Mucosa of descending colon (tissue), 3 donors: ENCODE measurements at regions not wholly inside any gene's neighbourhood (a gene's known extent, or its start where the extent isn't known, plus 50 kb on each side); places are given as distances from the start of the nearest gene placed in this dataset.
"Not testable (repeated sequence)": the region's sequence is repeated elsewhere in the genome, so short reads cannot be mapped to it uniquely, and the experiment has no call there.

Source experiments
- ATAC-seq: fragments of 200-7000 bp; cut with Tn5 transposase; one replicate; pipeline ENCODE4 v1.9.1; 2020; ENCODE audit warnings: mild to moderate bottlenecking, moderate library complexity
- DNase-seq, 3 donors: peaks; one replicate each; pipeline ENCODE4 v3.0.0-alpha.2; 2020
- H3K36me3 ChIP-seq: fragments of 200-600 bp; one replicate; pipeline ENCODE4 v1.8.0; 2021; ENCODE audit warnings: low read depth, mild to moderate bottlenecking
- H3K4me1 ChIP-seq: fragments of 200-600 bp; one replicate; pipeline ENCODE4 v1.8.0; 2021; ENCODE audit warnings: low read depth, mild to moderate bottlenecking
- H3K4me3 ChIP-seq: fragments of 200-600 bp; one replicate; pipeline ENCODE4 v1.8.0; 2021; ENCODE audit warnings: mild to moderate bottlenecking
- H3K9me3 ChIP-seq: fragments of 200-600 bp; one replicate; pipeline ENCODE4 v1.8.0; 2021; ENCODE audit warnings: mild to moderate bottlenecking
- intact Hi-C, 2 donors: fragments of 100-400 bp; cut with DNase I in 1 of 2; cut with micrococcal nuclease in 1 of 2; formaldehyde crosslinking; loops; one replicate each; pipeline versions ENCODE4 v1.11.0 to v1.11.1; 2022; cut with DNase I, micrococcal nuclease
- TF ChIP-seq, protein P1 (sequence below): fragments of 200-600 bp; IDR thresholded peaks from one replicate; pipeline ENCODE4 v1.8.0; 2022; ENCODE audit warnings: antibody characterized with exemption, mild to moderate bottlenecking
- donor health status: DM: no; HTN: no; CAD: no; lungs with moderate emphysema.
- donor health status: DM: no; HTN: no; CAD: no.
- donor health status: DM: no; HTN: yes; CAD: no.

DNA sequence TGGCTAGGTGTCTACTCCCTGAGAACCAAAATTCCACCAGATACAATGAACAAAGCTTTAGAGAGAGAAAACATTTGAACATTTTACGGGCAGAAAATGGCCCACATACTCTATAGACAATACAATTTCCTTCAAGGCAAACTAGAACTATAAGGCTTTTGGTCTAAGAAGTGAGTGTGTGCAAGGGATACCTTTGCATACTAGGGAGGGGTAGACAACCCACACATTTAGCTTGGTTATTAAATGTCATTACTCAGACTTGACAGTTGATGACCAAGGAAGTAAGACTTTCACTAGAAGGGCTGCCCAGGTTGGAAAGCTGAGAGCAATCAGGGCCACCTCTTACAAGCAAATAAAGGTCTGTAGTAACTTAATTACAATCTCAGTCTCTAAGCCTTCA lies 64.0 kb upstream of the PLEKHM1 start:
- ATAC-seq, DNase-seq, intact Hi-C loops, H3K4me3 ChIP-seq, H3K9me3 ChIP-seq, H3K36me3 ChIP-seq, H3K4me1 ChIP-seq: not testable (repeated sequence)

DNA sequence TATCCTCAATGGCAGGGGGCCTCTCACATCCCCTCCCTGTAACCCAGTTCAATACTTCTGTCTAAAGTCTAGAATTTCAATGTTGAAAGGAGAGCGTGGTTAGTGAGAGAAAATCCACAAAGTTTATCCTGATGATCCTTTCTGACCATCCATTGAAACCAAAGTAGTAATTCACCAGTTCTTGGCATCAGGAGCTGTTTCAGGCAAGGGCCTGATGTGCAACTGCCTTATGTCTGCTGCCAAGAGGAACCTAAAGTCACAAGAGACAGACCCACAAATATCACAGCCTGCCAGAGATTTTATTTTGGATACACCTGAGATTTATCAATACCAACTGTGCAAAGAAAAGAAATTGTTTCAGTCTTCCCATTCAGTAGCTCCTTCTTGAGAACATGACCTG lies 68.3 kb upstream of the PLEKHM1 start:
- H3K4me1 ChIP-seq, H3K36me3 ChIP-seq, H3K9me3 ChIP-seq, intact Hi-C loops, H3K4me3 ChIP-seq, DNase-seq, ATAC-seq: not testable (repeated sequence)

DNA sequence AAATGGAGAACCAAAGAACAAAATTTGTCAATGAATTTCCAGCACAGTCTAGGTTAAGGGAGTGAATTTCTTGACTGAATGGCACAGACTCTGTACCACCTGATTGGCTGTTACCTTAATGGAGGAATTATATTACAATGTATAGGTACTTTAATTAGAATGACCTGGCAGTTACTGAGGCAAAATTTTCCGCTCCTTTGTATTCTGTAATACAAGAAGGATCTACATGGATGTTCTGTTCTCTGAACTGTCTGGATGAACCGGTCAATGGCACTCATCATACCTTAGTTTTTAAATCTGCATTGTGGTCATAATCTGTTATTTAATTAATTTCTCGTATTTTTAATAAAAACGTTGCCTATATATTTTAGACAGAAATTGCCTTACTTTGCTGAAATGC lies 72.3 kb upstream of the PLEKHM1 start:
- H3K4me1 ChIP-seq, H3K36me3 ChIP-seq, ATAC-seq, H3K4me3 ChIP-seq, DNase-seq, intact Hi-C loops, H3K9me3 ChIP-seq: not testable (repeated sequence)

DNA sequence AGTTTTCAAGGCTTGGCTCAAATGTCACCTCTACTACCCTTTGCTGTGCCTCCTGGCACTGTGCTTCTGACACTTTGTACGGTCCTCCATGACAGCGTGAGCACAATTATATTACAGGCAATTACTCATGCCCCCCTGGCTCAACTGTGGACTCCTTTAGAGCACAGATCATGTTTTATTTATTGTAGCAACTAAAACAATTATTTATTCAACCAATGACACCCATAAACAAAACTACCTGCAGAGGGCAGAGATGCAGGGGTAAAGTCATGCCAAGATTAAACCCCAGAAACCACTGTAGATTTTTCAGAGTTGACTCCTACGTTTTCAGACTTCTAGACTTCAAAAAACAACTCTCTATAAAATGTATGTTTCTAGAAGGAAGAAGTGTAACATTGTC lies 72.8 kb upstream of the PLEKHM1 start:
- ATAC-seq, H3K4me3 ChIP-seq, H3K36me3 ChIP-seq, H3K4me1 ChIP-seq, DNase-seq, H3K9me3 ChIP-seq, intact Hi-C loops: not testable (repeated sequence)

DNA sequence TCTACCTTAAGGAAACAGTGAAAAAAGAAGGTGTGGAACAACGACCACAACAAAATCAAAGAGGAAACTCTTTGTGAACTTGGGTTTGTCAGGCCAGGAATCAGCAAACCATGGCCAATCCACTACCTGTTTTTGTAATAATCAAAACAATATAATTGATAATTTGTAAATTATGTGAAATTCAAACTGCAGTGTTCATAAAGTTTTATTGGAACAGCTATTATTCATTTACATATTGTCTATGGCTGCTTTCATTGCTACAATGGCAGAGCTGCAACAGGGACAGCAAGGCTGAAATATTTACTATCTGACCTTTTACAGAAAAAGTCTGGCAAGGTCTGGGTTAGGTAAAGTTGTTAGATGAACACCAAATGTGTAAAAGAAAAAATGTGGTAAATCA lies 77.8 kb upstream of the PLEKHM1 start:
- H3K36me3 ChIP-seq, ATAC-seq, H3K9me3 ChIP-seq, H3K4me1 ChIP-seq, H3K4me3 ChIP-seq, intact Hi-C loops, DNase-seq: not testable (repeated sequence)

DNA sequence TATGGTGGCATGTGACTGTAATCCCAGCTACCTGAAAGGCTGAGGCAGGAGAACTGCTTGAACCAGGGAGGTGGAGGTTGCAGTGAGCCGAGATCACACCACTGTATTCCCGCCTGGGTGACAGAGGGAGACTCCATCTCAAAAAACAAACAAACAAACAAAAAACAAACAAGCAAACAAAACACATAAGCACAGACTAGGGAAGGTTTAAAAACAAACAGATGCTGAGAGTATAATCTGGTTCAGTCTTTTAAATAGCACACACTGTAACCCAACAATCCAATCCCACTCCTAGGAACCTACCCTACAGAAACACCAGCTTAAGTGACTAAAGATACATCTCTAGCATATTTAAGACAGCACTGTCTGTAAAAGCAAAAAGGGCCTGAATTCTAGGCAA lies 82.8 kb upstream of the PLEKHM1 start:
- H3K4me1 ChIP-seq, H3K9me3 ChIP-seq, H3K36me3 ChIP-seq, DNase-seq, H3K4me3 ChIP-seq, intact Hi-C loops, ATAC-seq: not testable (repeated sequence)

DNA sequence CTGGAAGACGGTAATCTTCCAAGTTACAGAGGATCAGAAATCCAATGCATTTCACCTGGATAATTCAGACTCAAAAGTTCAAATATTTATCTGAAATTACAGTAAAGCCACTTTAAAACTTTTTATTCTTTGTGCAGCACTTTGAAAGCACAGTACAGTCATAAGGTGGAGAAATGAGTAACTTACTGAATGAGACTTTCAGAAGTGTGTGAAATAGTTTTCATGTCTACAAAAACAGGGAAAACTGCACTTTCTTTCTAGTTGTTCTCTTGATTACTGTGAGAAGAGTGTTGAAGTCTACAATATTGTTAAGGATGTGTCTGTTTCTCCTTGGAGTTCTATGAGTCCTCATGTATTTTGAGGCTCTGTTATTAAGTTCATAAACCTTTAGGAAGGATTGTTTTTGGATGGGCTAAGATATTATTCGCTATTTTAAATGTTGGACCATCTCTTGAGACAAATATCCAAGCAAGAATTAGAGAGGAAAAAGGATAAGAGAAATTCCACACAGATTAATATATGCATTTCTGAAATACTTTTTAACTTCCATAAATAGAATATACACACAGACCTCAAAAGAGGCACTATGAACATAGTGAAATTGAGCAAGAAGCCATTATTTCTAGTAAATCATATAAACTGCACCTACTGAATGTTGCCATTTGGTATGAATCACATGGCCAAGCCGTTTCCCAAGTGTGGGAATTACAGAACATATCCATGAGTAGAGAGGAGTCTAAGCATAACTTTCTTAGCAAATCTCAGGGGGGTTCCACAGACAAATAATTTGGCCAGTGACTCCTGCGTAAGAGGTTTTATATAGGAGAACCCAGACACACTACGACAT lies 83.6 kb upstream of the PLEKHM1 start:
- no peaks in the 10 kb centered on the region for H3K9me3 ChIP-seq
- DNase-seq: no peak
- H3K4me3 ChIP-seq: no peak overlapping the region
- H3K4me1 ChIP-seq: no peaks in the 10 kb centered on the region
- ATAC-seq: no peak
- no peaks in the 10 kb centered on the region for H3K36me3 ChIP-seq
- intact Hi-C loops: no loop called here
- TF ChIP-seq, protein P1, sequence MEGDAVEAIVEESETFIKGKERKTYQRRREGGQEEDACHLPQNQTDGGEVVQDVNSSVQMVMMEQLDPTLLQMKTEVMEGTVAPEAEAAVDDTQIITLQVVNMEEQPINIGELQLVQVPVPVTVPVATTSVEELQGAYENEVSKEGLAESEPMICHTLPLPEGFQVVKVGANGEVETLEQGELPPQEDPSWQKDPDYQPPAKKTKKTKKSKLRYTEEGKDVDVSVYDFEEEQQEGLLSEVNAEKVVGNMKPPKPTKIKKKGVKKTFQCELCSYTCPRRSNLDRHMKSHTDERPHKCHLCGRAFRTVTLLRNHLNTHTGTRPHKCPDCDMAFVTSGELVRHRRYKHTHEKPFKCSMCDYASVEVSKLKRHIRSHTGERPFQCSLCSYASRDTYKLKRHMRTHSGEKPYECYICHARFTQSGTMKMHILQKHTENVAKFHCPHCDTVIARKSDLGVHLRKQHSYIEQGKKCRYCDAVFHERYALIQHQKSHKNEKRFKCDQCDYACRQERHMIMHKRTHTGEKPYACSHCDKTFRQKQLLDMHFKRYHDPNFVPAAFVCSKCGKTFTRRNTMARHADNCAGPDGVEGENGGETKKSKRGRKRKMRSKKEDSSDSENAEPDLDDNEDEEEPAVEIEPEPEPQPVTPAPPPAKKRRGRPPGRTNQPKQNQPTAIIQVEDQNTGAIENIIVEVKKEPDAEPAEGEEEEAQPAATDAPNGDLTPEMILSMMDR: no peak

DNA sequence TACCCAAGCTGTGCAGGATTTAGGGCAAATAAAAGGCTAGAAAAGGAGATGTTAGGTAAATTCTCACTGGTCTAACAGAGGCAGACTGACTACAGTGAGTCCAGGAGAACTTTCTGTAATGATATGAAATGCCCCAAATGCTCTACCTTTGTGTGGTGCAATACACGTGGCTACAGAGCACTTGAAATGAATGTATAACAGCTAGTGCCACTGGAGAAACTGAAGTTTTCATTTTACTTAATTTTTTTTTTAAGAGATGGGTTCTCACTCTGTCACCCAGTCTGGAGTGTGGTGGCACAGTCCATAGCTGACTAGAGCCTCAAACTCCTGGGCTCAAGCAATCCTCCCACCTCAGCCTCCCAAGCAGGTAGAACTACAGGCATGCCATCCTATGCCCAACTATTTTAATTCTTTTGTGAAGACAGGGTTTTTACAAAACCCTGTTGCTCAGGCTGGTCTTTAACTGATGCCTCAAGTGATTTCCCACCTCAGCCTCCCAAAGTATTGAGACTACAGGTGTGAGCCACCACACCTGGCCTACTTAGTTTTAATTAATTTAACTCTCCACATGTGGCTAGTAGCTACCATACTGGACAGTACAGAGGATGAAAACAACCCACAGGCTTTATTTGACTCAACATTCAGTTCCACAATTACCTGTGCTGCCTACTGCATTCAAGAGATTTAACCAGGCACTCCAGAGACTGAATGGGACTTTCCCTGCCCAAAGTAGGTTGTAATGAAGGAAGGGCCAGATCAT lies 84.8 kb upstream of the PLEKHM1 start:
- DNase-seq: no peak
- TF ChIP-seq, protein P1: no peak
- Histone ChIP-seq H3K4me3 (no peak overlapping the region), H3K4me1 (no peaks in the 10 kb centered on the region), H3K9me3 (no peaks in the 10 kb centered on the region), H3K36me3 (no peaks in the 10 kb centered on the region)
- intact Hi-C loops: no loop called here
- no peak for ATAC-seq

DNA sequence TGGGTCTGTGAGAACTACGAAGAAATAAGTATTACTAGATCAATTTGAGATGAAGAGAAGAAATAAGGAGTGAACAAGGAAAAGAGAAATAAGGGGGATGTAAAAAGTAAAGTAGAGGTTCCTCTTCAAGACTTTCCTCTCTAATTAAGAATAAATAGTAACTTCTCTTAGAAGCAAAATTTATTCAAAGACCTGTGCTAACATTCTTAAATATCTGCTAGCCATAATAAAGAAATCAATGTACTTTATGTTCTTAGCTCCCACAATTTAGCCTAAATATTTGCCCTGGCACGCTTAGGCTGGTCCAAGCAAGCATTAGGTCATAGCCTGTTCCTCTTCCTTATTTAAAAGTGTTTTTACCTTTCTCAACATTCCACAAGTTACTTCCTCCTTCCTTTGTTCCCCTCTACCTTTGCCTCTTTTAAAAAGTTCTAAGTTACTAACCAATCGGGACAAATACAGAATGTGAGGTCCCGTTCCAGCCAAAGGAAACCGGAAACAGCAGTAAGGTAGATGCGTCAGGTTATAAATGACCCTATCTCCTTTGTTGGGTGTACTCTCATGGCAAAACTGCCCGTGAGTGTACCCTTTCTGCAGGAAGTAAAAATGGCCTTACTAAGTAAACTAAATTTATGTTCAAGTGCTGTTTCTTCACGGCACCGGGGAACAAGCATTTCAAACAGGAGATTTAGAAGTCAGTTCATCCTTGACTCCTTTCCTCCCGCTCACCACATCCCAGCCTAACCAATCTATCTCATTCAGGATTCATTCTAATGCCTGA lies 86.2 kb upstream of the PLEKHM1 start:
- ATAC-seq: peak; percentile 35
- DNase-seq, H3K4me1 ChIP-seq, intact Hi-C loops, H3K4me3 ChIP-seq, H3K36me3 ChIP-seq, H3K9me3 ChIP-seq: not testable (repeated sequence)
